ENCODE measurements at regions not wholly inside any gene's neighbourhood (a gene's known extent, or its start where the extent isn't known, plus 50 kb on each side); places are given as distances from the start of the nearest gene placed in this dataset.

- TF ChIP-seq, protein P1, sequence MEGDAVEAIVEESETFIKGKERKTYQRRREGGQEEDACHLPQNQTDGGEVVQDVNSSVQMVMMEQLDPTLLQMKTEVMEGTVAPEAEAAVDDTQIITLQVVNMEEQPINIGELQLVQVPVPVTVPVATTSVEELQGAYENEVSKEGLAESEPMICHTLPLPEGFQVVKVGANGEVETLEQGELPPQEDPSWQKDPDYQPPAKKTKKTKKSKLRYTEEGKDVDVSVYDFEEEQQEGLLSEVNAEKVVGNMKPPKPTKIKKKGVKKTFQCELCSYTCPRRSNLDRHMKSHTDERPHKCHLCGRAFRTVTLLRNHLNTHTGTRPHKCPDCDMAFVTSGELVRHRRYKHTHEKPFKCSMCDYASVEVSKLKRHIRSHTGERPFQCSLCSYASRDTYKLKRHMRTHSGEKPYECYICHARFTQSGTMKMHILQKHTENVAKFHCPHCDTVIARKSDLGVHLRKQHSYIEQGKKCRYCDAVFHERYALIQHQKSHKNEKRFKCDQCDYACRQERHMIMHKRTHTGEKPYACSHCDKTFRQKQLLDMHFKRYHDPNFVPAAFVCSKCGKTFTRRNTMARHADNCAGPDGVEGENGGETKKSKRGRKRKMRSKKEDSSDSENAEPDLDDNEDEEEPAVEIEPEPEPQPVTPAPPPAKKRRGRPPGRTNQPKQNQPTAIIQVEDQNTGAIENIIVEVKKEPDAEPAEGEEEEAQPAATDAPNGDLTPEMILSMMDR (IDR thresholded peaks at IDR 0.05), result no peak
- ChIA-PET POLR2A (no interaction called here), CTCF (no interaction called here)
- ATAC-seq (ENCODE audit: low read depth) (no peak), DNase-seq (no peak)
- intact Hi-C loops (cut with micrococcal nuclease), result no loop called here
- H3K36me3 Mint-ChIP-seq (ENCODE audit: low read depth), result no peaks in the 10 kb centered on the region
- H3K4me1 Mint-ChIP-seq, result no peaks in the 10 kb centered on the region
- peaks cover 7% of the 10 kb centered on the region for H3K9me3 Mint-ChIP-seq
- H3K27ac Mint-ChIP-seq, result no peak overlapping the region
- H3K4me3 Mint-ChIP-seq, result no peak overlapping the region
- H3K27me3 Mint-ChIP-seq, result no peaks in the 10 kb centered on the region
Measured at GRCh38 chr3:191781044-191781443, 320.1 kb downstream of the PYDC2 start.

DNA sequence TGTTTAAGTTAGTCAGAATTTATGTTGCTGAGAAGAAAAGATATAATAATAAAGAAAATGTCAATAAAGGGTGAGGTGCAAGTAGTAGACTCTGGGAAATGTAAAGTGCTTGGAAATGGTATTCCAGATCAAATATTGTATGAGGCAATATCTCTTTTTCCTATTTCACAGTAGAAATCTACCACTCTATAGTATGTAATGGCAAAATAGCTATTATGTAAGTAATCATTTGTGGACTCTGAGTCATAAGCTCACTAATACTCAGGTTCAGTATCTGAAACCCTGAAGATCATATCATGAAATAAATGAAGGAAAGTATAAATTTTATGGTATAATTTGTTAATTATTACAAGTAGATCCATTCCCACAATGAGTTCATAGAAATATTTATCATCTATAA, 322.1 kb downstream of the PYDC2 start:
- no peak overlapping the region for H3K27ac Mint-ChIP-seq
- no peak overlapping the region for H3K4me3 Mint-ChIP-seq
- no peaks in the 10 kb centered on the region for H3K36me3 Mint-ChIP-seq (ENCODE audit: low read depth)
- H3K4me1 Mint-ChIP-seq, result no peaks in the 10 kb centered on the region
- ChIA-PET CTCF (no interaction called here), POLR2A (no interaction called here)
- intact Hi-C loops (cut with micrococcal nuclease), result no loop called here
- no peak for DNase-seq
- no peak for ATAC-seq (ENCODE audit: low read depth)
- TF ChIP-seq, protein P1 (IDR thresholded peaks at IDR 0.05), result no peak
- peaks cover 4% of the 10 kb centered on the region for H3K9me3 Mint-ChIP-seq
- no peaks in the 10 kb centered on the region for H3K27me3 Mint-ChIP-seq

- Mint-ChIP-seq H3K9me3 (peaks cover 6% of the 10 kb centered on the region), H3K27ac (no peak overlapping the region), H3K27me3 (no peaks in the 10 kb centered on the region), H3K4me1 (no peaks in the 10 kb centered on the region), H3K4me3 (no peak overlapping the region), H3K36me3 (ENCODE audit: low read depth) (no peaks in the 10 kb centered on the region)
- ATAC-seq (ENCODE audit: low read depth) (no peak), DNase-seq (no peak)
- TF ChIP-seq, protein P1 (IDR thresholded peaks at IDR 0.05), result no peak
- ChIA-PET POLR2A (no interaction called here), CTCF (no interaction called here)
- intact Hi-C loops (cut with micrococcal nuclease), result no loop called here
Measured at GRCh38 chr3:191790934-191791333, 330.0 kb downstream of the PYDC2 start.

DNA sequence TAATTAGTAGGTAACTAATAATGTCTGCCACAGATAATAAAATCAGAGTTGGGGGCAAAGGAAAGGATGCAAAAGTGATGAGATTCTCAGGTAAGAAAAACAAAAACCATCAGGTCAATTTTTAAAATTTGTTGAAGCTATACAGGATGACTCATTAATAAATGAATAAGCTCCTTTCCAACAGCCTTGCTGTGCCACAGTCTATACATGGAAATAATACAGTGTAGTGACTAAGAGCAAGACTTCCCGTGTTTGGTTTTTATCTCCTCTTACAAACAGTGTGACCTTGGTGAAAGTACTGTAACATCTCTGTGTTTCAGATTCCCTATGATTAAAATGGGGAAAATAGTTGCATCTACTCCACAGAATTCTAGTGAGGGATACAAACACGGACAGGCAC, 331.6 kb downstream of the PYDC2 start:
- H3K9me3 Mint-ChIP-seq, result peaks cover 6% of the 10 kb centered on the region
- no peak overlapping the region for H3K4me3 Mint-ChIP-seq
- no peaks in the 10 kb centered on the region for H3K36me3 Mint-ChIP-seq (ENCODE audit: low read depth)
- CTCF ChIA-PET, result no interaction called here
- ATAC-seq (ENCODE audit: low read depth), result no peak
- intact Hi-C loops (cut with micrococcal nuclease), result no loop called here
- TF ChIP-seq, protein P1 (IDR thresholded peaks at IDR 0.05), result no peak
- POLR2A ChIA-PET, result no interaction called here
- no peak overlapping the region for H3K27ac Mint-ChIP-seq
- DNase-seq, result no peak
- H3K27me3 Mint-ChIP-seq, result no peaks in the 10 kb centered on the region
- no peaks in the 10 kb centered on the region for H3K4me1 Mint-ChIP-seq

GRCh38 chr3:191795196-191795595, 334.2 kb downstream of the PYDC2 start:
- ChIA-PET CTCF (no interaction called here), POLR2A (no interaction called here)
- intact Hi-C loops (cut with micrococcal nuclease), result no loop called here
- ATAC-seq (ENCODE audit: low read depth) (no peak), DNase-seq (no peak)
- Mint-ChIP-seq H3K4me3 (no peak overlapping the region), H3K4me1 (no peaks in the 10 kb centered on the region), H3K9me3 (peaks cover 4% of the 10 kb centered on the region), H3K27me3 (no peaks in the 10 kb centered on the region), H3K36me3 (ENCODE audit: low read depth) (no peaks in the 10 kb centered on the region), H3K27ac (no peak overlapping the region)
- TF ChIP-seq, protein P1 (IDR thresholded peaks at IDR 0.05), result no peak
